GM13977 (cell line): ENCODE measurements at regions not wholly inside any gene's neighbourhood (a gene's known extent, or its start where the extent isn't known, plus 50 kb on each side); places are given as distances from the start of the nearest gene placed in this dataset.

Experiments used
- DNase-seq: peaks from one replicate; pipeline ENCODE4 v3.0.0; 2012; ENCODE audit warnings: low spot score
- in situ Hi-C: fragments of 300-500 bp; cut with MboI; formaldehyde crosslinking; loops from one replicate; pipeline ENCODE4 v1.12.0; 2022; ENCODE audit warnings: low sequenced_read_pairs, low pct_unique_long_range_greater_than_20kb, mixed read lengths, inconsistent platforms; ENCODE audit not compliant: unreplicated experiment
- TF ChIP-seq, protein P1 (sequence below): IDR thresholded peaks from 2 replicates; pipeline ENCODE4 v1.5.1; 2012; ENCODE audit warnings: mild to moderate bottlenecking, control low read depth; ENCODE audit not compliant: insufficient read depth; ENCODE audit errors: extremely low read depth, missing control alignments

DNA sequence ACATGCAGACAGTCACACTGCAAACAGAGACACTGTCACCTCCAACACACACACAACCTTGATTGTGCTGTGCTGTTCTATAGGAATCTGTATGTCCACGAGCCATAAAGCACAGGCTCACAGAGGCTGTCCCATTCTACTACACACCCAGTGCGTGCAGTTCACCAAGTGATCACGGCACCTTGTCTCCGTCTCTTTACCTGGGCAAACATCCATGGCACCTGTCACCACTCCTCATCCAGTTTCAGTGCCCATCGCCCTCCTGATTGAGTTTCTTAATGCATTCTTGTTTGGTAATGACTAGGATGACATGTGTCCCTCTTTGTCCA, 65.8 kb upstream of the STMND1 start:
- no peak for DNase-seq
- TF ChIP-seq, protein P1, sequence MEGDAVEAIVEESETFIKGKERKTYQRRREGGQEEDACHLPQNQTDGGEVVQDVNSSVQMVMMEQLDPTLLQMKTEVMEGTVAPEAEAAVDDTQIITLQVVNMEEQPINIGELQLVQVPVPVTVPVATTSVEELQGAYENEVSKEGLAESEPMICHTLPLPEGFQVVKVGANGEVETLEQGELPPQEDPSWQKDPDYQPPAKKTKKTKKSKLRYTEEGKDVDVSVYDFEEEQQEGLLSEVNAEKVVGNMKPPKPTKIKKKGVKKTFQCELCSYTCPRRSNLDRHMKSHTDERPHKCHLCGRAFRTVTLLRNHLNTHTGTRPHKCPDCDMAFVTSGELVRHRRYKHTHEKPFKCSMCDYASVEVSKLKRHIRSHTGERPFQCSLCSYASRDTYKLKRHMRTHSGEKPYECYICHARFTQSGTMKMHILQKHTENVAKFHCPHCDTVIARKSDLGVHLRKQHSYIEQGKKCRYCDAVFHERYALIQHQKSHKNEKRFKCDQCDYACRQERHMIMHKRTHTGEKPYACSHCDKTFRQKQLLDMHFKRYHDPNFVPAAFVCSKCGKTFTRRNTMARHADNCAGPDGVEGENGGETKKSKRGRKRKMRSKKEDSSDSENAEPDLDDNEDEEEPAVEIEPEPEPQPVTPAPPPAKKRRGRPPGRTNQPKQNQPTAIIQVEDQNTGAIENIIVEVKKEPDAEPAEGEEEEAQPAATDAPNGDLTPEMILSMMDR: no peak
- in situ Hi-C loops: no loop called here

DNA sequence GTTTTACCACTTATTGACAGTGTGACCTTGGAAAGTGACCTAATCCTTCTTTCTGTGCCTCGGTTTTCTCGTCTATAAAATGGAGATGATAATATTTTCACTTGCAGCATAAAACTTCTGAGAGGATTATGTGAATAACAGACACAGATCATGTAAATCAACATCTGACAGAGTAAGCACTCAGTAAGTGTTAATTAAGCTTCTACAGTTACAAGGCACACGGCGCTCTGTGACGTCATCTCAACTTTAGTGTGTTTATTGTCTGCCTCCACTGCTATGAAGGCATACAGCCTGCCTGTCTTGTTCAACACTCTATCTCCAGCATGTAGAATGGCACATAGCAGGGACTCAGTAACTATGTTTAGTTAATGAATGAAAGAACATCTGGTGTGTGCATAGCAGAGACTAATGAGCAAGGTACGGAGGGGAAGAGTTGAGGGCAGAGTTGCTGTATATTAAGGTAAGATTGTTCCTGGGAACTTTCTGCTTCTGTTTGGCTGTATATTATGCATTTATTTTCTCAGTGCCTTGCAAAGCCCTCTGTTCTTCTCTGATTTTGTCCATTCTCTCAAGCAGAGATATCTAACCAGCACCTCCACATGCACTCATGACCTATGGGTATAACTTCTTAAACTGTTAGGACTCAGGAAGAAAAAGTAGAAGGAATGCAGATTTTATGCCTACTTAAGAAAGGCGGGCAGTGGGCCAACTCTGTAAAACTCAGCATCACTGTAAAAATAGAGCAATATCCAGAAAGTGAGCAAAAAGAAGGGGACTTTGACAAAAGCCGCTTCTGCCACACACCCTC, 66.4 kb upstream of the STMND1 start:
- no peak for DNase-seq
- in situ Hi-C loops: no loop called here
- TF ChIP-seq, protein P1: no peak

DNA sequence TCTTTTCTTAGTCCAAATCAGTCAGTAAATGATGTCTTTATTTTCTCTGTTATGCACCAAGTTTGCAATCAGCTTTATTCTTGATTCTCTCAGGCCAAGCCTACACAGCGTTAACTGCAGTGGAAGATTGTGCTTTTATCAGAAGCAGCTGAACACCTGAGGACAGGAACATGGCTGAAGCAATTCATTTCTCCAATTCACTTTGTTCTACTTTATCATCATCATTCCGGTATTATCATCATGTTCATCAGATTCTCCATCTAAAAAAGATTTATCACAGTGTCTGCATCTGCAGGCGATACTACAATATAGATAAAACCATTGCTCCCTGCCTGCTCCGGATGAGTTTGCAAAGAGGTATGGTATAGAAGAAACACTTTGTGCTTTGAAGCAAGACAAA, 68.1 kb upstream of the STMND1 start:
- TF ChIP-seq, protein P1: no peak
- DNase-seq: no peak
- in situ Hi-C loops: no loop called here

DNA sequence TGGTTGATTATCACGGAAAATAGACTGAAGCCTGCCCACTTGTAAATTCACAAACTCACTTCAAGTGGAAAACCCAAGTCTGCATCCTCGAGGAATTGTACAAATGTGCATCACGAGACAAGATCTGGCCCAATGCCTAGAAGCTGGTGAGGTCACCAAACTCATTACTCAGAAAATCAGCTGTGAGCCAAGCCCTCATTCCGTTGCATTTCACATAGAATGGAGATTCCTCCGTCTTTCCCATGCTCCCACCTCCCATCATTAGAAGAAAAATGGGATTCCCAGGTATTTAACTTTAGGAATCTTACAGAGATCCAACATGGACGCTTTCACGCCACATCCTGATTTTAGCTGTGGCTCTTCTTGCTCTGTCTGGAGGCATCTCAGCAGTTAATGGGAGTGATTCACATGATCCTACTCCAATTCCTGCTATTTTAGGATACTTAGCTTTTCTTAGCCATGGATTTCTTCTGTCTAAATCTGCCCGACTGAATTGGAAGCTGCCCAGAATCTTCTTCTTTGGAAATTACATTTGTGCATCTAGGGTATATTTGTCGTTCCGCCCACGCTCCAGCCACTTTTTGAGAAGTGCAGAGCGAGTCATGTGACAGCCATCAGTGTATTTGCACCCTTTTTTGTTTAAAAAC, 68.7 kb upstream of the STMND1 start:
- in situ Hi-C loops: no loop called here
- TF ChIP-seq, protein P1: no peak
- DNase-seq: no peak

DNA sequence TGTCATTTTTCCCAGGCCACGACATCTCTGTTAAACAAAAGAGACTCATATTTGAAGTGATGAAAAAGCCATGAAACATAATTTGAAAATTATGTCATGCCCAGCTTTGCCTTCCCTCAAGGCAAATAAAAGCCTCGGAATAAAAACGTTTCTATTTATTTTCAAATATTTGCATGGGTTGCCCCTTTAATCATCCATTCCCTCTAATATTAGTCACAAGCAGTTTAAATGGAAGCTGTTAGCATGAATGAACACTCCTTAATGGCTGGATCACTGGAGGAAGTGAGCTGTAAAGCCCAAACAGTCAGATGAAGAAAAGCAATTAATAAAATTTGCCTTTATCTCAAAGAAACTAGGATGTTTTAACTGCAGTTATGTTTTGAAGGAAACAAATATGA, 69.3 kb upstream of the STMND1 start:
- no peak for DNase-seq
- TF ChIP-seq, protein P1: no peak
- in situ Hi-C loops: no loop called here

DNA sequence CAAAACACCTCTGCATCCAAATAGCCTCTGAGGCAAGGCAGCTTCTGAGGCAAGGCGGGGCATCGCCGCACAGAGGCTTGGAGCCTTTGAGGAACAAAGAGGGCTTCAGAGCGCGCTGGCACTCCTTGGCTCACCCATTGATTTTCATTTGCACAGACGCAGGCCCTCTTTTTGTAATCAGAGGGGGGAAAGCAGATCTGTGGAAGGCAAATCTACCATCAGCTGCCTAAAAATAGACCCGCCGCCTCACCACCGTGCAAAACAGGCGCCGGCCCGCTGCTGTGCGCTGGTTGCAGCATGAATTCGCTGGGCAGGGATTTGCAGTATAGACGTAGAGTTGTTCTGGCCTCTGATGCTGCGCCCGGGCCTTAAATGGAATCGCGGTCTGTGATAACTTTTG, 69.9 kb upstream of the STMND1 start:
- in situ Hi-C loops: no loop called here
- TF ChIP-seq, protein P1: no peak
- DNase-seq: no peak
